GM04503 (cell line): ENCODE measurements at regions not wholly inside any gene's neighbourhood (a gene's known extent, or its start where the extent isn't known, plus 50 kb on each side); places are given as distances from the start of the nearest gene placed in this dataset.

Experiments
- DNase-seq: peaks from one replicate; pipeline ENCODE4 v3.0.0-alpha.2; 2012; ENCODE audit warnings: low read depth

- DNase-seq, result no peak
Observed at GRCh38 chr18:68342039-68342659, 372.8 kb downstream of the TMX3 start.

GRCh38 chr18:68340606-68341005 lies 374.3 kb downstream of the TMX3 start:
- no peak for DNase-seq

DNA sequence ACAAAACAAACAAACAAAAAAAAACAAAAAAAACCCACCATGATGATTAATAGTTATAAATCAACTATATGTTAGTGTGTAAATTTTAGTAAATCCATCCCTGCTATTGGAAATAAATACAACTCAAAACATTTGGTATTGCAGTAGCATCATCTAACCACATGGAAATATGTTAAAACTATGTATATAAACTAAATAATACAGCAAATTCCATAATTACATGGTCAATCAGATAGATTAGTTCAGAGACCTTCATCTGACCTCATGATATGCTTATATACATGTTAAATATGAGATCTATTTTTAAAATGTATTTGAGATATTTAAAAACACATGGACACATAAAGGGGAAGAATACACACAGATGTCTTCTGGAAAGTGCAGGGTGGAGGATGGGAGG lies 384.2 kb downstream of the TMX3 start:
- DNase-seq, result no peak

DNA sequence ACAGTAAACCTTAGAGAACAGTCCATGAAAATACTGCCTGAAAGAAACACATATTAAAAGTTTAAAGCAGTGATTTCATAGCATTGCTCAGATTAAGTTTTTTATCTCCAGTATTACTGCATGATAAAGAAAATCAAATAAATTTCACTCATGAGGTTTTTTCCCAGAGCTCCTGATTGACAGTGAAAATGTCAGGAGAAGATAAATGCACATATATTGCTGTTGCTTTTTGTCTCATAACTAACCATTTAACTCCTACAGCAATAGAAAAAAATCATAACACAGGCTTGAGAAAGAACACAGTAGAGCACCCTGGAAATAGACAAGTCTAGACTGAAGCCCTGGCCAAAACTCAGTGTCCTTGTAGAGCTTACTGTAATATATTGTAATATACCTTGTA lies 391.0 kb downstream of the TMX3 start:
- DNase-seq, result no peak

GRCh38 chr18:68316636-68317035 lies 398.3 kb downstream of the TMX3 start:
- peak; percentile 5 for DNase-seq

- DNase-seq, result no peak
Observed at GRCh38 chr18:68314403-68314802, 400.5 kb downstream of the TMX3 start.

GRCh38 chr18:68301441-68301840 lies 413.5 kb downstream of the TMX3 start:
- DNase-seq, result no peak

GRCh38 chr18:68299906-68300305 lies 415.0 kb downstream of the TMX3 start:
- no peak for DNase-seq

GRCh38 chr18:68298330-68298729 lies 416.6 kb downstream of the TMX3 start:
- DNase-seq, result no peak

DNA sequence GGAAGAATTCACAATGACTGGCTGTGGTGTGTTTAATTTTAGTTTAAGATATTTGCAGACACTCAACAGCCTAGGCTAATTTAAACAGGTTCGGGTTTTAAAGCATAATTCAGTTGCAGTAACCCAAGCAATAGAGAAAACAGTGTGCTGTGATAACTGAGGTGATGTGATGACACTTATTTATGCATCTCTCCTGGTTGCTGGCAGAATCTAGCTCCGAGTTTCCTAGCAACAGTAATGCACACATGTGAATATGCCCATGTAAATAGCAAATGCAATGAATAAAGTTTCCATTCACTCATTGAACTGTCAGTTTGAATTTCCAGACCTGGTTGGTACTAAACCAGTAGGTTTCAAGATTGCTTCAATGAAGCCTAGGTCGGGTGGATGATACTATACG lies 426.5 kb downstream of the TMX3 start:
- DNase-seq, result no peak

DNA sequence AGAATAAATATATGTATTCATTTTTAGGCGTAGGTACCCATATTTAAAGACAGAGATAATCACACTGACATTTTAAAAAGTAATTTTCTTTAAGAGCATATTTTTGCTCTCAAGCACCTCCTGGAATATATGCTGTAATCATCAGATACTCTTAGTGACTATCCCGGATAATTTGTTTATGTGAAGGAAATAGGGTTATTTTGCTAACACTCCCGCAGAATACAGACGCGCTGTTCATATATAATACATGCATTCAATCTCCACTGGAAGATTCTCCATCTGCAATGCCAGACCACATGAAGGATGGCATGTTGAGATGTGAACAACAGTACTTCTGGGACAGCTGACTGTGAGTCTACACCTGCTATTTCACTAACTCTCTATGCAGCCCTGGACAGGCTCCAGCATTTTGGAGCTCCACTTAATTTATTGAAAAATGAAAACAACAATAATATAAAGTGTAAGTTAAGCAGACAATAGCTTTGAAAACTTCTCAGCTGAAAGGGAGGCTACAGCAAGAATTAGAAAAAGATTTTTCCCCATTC lies 430.6 kb downstream of the TMX3 start:
- DNase-seq, result no peak

- DNase-seq, result no peak
Observed at GRCh38 chr18:68283834-68284233, 431.1 kb downstream of the TMX3 start.

DNA sequence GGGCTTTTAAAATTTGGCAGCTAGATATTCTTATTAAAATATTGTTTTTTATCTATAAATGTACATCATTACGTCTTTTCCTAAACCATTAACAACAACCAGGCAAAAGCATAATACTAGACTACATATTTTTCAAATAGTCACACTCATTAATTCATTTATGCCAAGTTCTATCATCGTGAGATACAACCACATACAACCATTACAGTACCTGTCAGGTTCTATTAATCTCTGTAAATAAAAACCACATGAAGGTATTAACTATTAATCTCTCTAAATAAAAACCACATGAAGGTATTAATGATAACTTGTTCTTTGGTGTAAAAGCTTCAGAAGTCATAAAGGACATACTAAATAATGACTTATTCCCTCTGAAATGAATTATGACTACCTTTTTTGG lies 432.7 kb downstream of the TMX3 start:
- DNase-seq, result no peak

- no peak for DNase-seq
Observed at GRCh38 chr18:68275616-68276015, 439.3 kb downstream of the TMX3 start.

- no peak for DNase-seq
Observed at GRCh38 chr18:68270017-68270416, 444.9 kb downstream of the TMX3 start.

DNA sequence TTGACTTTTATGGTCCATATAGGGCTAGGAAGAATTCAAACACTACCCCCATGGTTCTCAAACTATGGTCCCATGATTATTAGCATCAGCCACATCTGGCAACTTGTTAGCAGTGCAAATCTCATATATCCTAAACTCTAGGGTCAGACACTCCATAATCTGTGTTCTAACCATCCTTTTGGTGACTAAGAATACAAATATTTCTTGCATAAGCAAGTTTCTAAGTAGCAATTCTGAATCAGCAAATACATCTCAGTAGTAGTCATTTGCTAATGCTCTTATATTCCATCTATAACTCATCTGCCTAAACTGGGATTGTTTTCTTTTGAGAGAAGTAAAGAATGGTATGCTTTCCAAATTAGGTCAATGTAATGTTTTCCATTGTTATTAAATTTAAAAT lies 447.3 kb downstream of the TMX3 start:
- DNase-seq, result no peak

DNA sequence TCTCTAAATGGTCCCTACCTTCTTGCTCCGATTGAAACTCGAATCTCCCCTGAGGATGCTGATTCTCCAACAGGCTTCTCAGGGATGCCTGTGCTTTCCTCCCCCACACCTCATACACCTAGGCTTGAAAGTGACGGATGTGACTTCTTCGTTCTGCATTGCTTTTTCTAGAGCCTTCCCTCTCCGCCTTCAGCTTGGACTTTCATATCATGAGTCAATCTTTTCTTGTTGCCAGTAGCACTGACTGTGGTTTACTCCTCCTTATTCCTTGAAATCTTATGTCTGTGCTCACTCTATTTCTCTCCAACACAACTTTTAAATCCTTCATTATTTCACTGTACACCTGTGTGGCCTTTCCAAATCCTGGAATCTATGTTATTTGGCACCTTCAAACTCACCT lies 451.4 kb downstream of the TMX3 start:
- no peak for DNase-seq

DNA sequence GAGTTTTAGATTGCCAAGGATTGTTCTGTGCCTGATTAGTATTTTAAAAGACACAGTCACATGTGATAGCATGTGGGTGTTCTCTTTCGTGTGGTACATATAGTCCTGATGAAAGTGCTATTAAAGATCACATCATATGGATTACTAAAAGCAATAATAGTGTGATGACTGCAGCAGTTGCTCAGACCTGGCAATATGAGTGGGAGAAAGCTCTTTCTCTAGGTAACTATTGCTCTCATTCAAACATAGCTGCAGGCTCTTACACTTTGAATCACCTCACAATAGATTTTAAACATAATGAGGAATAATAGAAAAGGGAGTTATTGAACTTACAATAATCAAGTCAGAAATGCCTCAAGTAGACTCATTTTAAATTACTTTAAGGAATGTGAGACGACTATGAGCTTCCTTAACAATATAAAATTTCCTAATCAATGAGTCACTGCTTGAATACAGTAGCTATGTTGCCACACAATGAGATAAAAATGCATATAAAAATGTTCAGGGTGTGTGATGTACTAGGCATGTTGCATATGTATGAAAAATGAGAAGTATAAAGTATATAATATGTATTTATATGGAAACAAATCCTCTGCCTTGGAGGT lies 452.1 kb downstream of the TMX3 start:
- peak; percentile 45 for DNase-seq

DNA sequence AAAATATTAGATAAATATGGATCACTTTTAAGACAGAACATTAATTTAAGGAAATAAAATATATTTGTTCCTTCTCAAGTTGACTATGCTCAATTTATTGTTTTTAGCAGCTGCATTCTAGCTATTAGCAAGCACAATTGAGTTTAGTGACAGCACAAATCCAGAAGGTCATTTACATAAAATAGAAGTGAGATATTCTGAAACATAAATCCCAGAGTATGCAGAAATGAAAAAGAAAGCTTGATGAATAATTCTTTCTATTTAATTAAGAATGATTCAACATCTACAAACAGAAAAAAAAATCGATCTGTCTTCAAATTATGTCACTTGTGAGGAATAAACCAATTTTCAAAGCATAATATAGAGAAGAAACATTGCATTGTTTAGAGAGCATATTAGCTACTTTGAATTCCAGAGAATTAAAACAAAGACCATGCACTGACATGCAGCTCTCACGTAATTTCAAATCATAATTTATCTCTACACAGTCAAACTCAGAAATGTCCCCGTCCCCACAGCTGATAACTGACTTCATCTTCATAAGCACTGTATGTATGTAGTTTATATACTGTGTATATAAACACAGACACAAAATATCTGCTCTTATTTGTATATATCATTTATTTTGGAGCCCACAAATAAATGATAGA lies 458.4 kb downstream of the TMX3 start:
- DNase-seq, result no peak

GRCh38 chr18:68244786-68245185 lies 470.1 kb downstream of the TMX3 start:
- no peak for DNase-seq

- no peak for DNase-seq
Observed at GRCh38 chr18:68241881-68242280, 473.0 kb downstream of the TMX3 start.

DNA sequence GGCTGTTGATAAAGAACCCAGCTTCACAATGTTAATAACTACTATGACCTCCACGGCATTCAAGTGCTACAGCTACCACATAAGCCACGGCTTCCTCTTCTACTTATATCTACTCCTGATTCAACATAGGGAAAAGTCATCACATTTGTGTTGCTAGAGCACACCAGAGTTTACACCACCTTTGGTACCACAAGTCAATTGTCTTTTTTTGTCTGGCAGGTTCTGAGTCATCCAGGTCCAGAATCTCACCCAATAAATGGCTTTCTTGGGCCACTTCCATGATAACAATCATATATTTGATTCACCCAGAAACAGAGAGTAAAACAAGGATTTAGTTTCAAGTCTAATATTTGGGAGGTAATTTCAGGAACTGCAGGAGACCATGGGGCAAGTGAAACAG lies 480.2 kb downstream of the TMX3 start:
- DNase-seq, result no peak

DNA sequence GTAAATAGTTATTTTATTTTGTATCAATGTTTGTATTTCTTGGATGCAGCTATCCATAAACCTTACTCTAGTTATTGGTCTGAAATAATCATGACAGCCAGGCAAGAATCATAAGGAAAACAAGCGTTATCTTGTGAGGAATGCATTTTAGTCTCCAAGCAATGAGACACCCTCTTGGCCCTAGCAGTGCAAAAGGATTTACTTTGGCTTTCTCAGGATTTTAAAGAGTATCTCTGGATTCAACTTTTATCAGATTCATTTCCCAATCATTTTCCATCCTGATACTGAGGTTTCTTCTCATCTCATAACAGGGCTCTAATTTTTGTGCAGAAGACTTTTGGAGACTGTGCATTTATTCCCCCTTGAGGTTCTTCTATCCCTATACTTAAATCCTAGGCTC lies 480.8 kb downstream of the TMX3 start:
- no peak for DNase-seq

- no peak for DNase-seq
Observed at GRCh38 chr18:68233018-68233417, 481.9 kb downstream of the TMX3 start.
